COLO668 (cell line): ENCODE measurements at regions not wholly inside any gene's neighbourhood (a gene's known extent, or its start where the extent isn't known, plus 50 kb on each side); places are given as distances from the start of the nearest gene placed in this dataset.
"Not testable (repeated sequence)": the region's sequence is repeated elsewhere in the genome, so short reads cannot be mapped to it uniquely, and the experiment has no call there.

ENCODE experiments used
- DNase-seq: peaks from one replicate; lab custom pipeline; 2025; ENCODE audit not compliant: unreplicated experiment; lab: John Stamatoyannopoulos, UW

DNA sequence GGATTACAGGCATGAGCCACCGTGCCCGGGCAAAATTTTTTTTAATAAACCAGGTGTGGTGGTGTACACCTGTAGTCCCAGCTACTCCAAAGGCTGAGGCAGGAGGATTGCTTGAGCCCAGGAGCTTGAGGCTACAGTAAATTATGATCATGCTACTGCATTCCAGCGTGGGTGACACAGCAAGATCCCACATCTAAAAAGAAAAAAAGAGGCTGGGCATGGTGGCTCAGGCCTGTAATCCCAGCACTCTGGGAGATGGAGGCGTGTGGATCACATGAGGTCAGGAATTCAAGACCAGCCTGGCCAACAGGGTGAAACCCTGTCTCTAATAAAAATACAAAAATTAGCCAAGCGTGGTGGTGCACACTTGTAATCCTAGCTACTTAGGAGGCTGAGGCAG, 125.6 kb downstream of the ZNF281 start:
- DNase-seq, result not testable (repeated sequence)

DNA sequence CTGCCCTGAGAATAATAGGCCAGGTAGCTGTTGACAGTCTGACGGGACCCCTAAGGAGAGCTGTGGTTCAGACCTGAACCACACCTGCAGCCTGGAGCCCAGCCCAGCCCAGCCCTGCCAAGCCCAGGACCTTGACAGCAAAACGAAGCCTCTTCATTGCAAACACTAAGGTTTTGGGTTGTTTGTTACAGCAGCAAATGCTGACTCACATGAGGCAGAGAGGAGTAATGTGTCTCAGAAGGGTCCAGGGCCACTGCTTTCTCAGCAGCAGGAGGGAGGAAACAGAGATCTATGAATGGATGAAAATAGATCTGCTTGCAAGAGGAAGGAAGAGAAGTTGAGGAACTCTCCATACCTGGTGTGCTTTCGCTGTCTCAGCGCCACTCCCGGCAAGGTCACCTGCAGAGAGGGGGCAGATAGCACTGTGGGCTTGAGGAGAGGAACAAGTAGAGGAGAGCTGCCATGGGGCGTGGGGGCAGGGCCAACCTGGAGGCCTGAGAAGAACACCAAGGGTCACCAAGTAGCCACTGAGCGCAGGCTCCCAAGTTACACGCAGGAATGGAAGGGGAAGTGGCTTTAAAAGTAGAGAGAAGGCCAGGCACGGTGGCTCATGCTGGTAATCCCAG, 127.2 kb downstream of the ZNF281 start:
- no peak for DNase-seq

DNA sequence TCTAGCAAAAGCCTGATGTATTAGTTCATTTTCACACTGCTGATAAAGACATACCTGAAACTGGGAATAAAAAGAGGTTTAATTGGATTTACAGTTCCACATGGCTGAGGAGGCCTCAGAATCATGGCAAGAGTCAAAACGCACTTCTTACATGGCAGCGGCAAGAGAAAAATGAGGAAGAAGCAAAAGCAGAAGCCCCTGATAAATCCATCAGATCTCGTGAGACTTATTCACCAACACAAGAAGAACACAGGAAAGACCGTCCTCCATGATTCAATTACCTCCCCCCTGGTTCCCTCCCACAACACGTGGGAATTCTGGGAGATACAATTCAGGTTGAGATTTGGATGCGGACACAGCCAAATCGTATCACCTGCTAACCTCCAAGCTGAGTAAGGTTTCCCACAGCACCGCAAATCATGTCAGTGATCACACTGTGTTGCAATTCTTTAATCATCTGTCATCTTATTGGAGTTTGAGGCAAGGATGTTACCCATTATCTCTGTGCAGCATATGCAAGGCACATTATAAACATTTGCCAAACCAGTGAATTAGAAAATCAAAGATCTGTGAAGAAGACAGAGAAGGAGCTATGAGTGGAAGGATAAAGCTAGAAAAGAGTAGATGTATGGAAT, 128.5 kb downstream of the ZNF281 start:
- no peak for DNase-seq

DNA sequence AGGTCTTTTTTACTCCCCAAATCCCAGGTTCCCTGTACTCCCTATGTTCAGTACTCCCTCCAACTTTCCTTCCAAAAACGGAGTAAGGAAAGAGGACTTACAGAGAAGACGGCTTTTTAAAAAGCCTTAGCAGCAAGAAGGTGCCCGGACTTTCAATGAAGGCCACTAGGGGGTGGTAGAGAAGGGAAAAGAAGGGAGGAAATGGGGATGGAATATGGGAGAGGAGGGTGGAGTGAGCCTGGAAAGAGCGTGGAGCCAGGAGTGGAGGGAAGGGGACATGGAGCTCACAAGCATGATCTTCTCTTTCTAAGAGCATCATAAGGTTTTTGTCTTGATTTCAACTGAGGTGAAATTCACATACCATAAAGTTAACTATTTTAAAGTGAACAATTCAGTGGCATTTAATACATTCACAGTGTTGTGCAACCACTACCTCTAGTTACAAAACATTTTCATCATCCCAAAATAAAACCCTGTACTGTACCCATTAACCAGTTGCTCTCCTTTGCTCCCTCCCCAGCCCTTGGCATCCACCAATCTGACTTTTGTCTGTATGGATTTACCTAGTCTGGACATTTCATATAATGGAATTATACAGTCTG, 129.9 kb downstream of the ZNF281 start:
- DNase-seq, result peak; percentile 65

GRCh38 chr1:200275816-200276453, 133.9 kb downstream of the ZNF281 start:
- no peak for DNase-seq

DNA sequence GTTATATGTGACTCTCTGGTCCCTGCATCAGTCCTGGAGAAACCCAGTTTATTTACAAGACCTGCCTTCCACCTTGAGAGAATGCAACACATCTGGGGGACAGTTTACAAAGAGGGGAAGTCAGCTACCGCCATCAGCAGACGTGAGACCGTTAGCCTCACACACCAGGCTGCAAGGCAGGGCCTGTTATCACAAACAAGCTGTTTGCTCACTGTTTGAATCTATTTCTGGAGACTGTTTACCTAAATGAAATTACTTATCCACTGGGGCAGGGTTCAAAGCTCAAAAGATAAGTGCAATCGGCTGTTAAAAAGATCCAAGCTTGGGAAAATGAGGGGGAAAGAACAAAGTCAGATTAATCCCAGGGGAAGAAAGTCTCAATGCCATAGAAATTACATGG, 134.4 kb downstream of the ZNF281 start:
- no peak for DNase-seq

DNA sequence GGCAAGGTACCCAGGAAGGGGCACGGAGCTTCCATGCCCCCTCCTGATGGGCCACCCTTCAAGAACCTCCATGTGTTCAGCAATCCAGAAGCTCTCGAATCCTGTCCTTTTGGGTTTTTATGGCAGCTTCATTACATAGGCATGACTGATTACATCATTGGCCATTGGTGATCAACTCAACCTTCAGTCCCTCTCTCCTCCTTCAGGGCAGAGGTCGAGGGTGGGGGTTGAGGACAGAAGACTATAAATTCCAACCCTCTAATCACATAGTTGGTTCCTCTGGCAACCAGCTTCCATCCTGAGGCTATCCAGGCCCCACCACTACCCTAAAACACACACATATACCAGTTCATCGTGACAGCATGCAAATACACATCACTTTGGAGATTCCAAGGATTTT, 135.7 kb downstream of the ZNF281 start:
- no peak for DNase-seq

GRCh38 chr1:200272481-200273068, 137.3 kb downstream of the ZNF281 start:
- no peak for DNase-seq

GRCh38 chr1:200269256-200269655, 140.6 kb downstream of the ZNF281 start:
- no peak for DNase-seq

- DNase-seq, result no peak
These were observed 141.9 kb downstream of the ZNF281 start for GRCh38 chr1:200267937-200268336.

DNA sequence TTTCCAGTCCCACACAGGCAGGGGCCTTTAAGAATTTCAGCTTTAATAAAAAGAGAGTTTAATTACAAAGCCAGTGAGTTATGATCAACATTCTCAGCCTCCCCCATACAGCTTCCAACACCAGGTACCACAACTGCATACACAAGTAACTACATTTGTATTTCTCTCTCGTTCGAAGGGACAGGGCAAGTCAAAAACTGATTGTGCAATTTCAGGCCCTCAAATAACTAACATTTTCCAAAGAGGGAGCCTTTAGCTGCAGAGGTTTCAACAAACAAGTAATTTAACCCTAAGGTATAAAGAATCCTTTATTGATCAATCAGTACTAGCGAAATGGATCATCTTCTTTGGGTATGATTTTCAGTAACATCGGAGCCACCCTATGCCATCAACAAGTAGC, 142.4 kb downstream of the ZNF281 start:
- no peak for DNase-seq

- DNase-seq, result no peak
These were observed 143.0 kb downstream of the ZNF281 start for GRCh38 chr1:200266871-200267270.

DNA sequence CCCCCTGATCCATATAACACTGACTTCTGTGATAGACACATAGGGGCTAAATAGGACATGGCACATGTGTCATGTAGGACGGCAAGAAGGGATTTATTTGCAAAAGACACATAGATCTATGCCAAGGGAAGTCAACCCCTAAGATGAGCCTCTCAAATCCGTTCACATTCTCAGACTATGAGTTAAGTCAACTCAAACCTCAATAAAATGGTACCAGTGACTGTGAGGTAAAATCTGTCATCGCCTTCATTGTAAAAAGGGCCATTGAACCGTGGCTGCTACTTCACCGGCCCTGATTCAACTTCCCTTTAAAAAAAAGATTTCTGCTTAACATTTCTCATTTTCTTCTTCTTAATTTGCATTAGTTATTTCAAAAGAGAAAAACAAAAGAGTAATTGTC, 144.0 kb downstream of the ZNF281 start:
- DNase-seq, result no peak

DNA sequence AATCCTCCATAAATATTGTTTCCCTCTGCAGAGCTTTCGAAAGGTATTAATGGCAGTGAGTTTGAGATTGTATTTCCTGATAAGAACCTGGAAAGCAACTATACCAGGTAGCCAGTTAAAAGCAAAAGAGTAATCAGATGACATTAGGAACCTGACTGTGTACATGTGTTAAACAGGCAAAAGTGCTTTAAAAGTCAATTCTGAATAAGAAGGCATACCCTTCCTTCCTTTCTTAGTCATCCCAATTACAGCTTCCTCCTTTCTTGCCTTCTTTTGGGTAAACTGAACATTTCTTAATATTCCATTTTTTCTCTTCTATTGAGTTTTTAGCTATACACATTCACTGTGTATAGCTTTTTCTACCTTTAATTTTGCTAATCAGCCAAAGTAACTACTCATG, 144.7 kb downstream of the ZNF281 start:
- DNase-seq, result no peak

GRCh38 chr1:200263203-200263602, 146.6 kb downstream of the ZNF281 start:
- DNase-seq, result no peak

DNA sequence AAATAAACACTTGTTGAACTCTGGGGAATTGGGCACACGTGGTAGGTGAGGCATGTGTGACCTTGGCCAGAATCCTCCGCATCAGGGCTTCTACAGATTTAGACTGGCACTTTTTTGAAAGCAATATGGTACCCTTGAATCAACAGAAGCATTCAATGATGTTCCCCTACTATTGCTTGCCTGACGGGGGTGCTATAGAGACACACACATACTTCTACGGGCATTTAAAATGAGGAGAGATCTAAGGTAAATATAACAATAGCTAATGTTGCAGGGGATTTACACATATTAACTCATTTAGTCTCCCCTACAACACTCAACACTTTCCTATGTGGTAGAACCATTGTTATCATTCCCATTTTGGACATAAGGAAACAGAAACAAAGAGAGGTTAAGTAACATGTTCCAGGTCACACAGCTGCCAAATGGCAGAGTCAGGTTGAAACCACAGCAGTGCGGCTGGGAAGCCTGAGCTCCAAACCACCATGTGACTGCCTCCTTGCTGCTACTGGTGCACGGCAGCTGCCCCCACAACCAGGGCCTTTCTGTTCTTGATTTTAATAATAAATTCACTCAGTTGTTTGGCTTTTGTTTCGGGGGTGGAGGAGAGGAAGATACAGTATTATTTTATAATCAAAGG, 147.4 kb downstream of the ZNF281 start:
- DNase-seq, result no peak

GRCh38 chr1:200260597-200261335, 149.1 kb downstream of the ZNF281 start:
- peak; percentile 49 for DNase-seq

- DNase-seq, result no peak
These were observed 151.1 kb downstream of the ZNF281 start for GRCh38 chr1:200258447-200259375.

DNA sequence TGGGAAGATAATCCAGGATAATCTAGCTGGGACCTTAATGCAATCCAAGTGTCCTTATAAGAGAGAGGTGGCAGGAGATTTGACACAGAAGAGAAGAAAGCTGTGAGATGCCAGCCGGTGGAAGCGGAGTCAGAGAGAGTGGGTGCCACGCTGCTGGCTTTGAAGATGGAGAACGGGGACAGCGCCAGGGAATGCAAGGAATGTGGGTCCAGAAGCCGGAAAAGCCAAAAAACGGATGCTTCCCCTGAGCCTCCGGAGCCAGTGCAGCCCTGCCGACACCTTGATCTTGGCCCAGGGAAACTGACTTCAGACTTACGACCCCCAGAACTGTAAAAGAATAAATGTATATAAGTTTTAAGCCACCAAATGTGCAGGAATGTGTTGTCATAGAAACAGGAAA, 152.6 kb downstream of the ZNF281 start:
- DNase-seq, result no peak

- DNase-seq, result not testable (repeated sequence)
These were observed 155.2 kb downstream of the ZNF281 start for GRCh38 chr1:200254602-200255001.
